GM19239 (cell line): ENCODE measurements at regions not wholly inside any gene's neighbourhood (a gene's known extent, or its start where the extent isn't known, plus 50 kb on each side); places are given as distances from the start of the nearest gene placed in this dataset.
"Not testable (repeated sequence)": the region's sequence is repeated elsewhere in the genome, so short reads cannot be mapped to it uniquely, and the experiment has no call there.

ENCODE experiments used
- DNase-seq: peaks from one replicate; pipeline ENCODE4 v3.0.0; 2011; ENCODE audit warnings: low spot score; ENCODE audit not compliant: insufficient read length
- FAIRE-seq: peaks from 2 replicates; lab custom pipeline; 2011; peaks lifted over from hg19 to GRCh38; lab: Jason Lieb, UNC

GRCh38 chr7:138169441-138169851 lies 93.2 kb downstream of the AKR1D1 start:
- FAIRE-seq (peak; percentile 21), DNase-seq (no peak)

GRCh38 chr7:138170298-138170697 lies 94.0 kb downstream of the AKR1D1 start:
- no peak for DNase-seq
- peak; percentile 71 for FAIRE-seq

- peak; percentile 93 for FAIRE-seq
- peak; percentile 23 for DNase-seq
Observed at GRCh38 chr7:138170959-138171703, 94.9 kb downstream of the AKR1D1 start.

- FAIRE-seq (no peak), DNase-seq (no peak)
Observed at GRCh38 chr7:138173548-138173947, 97.3 kb downstream of the AKR1D1 start.

- no peak for FAIRE-seq
- no peak for DNase-seq
Observed at GRCh38 chr7:138176060-138176459, 99.8 kb downstream of the AKR1D1 start.

- FAIRE-seq, result no peak
- no peak for DNase-seq
Observed at GRCh38 chr7:138184191-138184590, 107.9 kb downstream of the AKR1D1 start.

GRCh38 chr7:138185132-138185908 lies 109.1 kb downstream of the AKR1D1 start:
- no peak for FAIRE-seq
- DNase-seq, result no peak

- DNase-seq (no peak), FAIRE-seq (no peak)
Observed at GRCh38 chr7:138186951-138187351, 110.7 kb downstream of the AKR1D1 start.

- no peak for FAIRE-seq
- DNase-seq, result no peak
Observed at GRCh38 chr7:138188290-138188858, 112.1 kb downstream of the AKR1D1 start.

GRCh38 chr7:138194567-138194966 lies 118.3 kb downstream of the AKR1D1 start:
- FAIRE-seq, result no peak
- no peak for DNase-seq

- FAIRE-seq, result no peak
- DNase-seq, result no peak
Observed at GRCh38 chr7:138195151-138195571, 118.9 kb downstream of the AKR1D1 start.

GRCh38 chr7:138196503-138196946 lies 120.3 kb downstream of the AKR1D1 start:
- not testable (repeated sequence) for FAIRE-seq, DNase-seq

- FAIRE-seq (no peak), DNase-seq (no peak)
Observed at GRCh38 chr7:138196971-138197896, 121.0 kb downstream of the AKR1D1 start.

- DNase-seq (no peak), FAIRE-seq (no peak)
Observed at GRCh38 chr7:138204285-138204981, 128.2 kb downstream of the AKR1D1 start.

- FAIRE-seq (no peak), DNase-seq (no peak)
Observed at GRCh38 chr7:138204982-138205298, 128.7 kb downstream of the AKR1D1 start.

GRCh38 chr7:138205614-138206150 lies 129.4 kb downstream of the AKR1D1 start:
- DNase-seq, result no peak
- no peak for FAIRE-seq

GRCh38 chr7:138207555-138207971 lies 131.3 kb downstream of the AKR1D1 start:
- FAIRE-seq (no peak), DNase-seq (no peak)

GRCh38 chr7:138208142-138208570 lies 131.9 kb downstream of the AKR1D1 start:
- no peak for DNase-seq
- no peak for FAIRE-seq

GRCh38 chr7:138208864-138209263 lies 132.6 kb downstream of the AKR1D1 start:
- DNase-seq (no peak), FAIRE-seq (no peak)
